MG63 (cell line): ENCODE measurements at regions not wholly inside any gene's neighbourhood (a gene's known extent, or its start where the extent isn't known, plus 50 kb on each side); places are given as distances from the start of the nearest gene placed in this dataset.

ENCODE experiments used
- DNase-seq: peaks from one replicate; pipeline ENCODE4 v3.0.0-alpha.2; 2020
- H3K27me3 ChIP-seq: fragments of 250-450 bp; sonication (Bioruptor Pico); 2 replicates; pipeline ENCODE4 v1.5.1; 2020; ENCODE audit warnings: mild to moderate bottlenecking, moderate library complexity
- H3K36me3 ChIP-seq: fragments of 250-450 bp; sonication (Bioruptor Pico); 2 replicates; pipeline ENCODE4 v1.5.1; 2020; ENCODE audit warnings: mild to moderate bottlenecking, moderate library complexity
- H3K4me3 ChIP-seq: fragments of 250-450 bp; sonication (Bioruptor Pico); 2 replicates; pipeline ENCODE4 v1.5.1; 2020; ENCODE audit warnings: mild to moderate bottlenecking, moderate library complexity
- H3K9me3 ChIP-seq: fragments of 250-450 bp; sonication (Bioruptor Pico); 2 replicates; pipeline ENCODE4 v1.5.1; 2020; ENCODE audit warnings: mild to moderate bottlenecking, moderate library complexity

GRCh38 chr1:47561523-47562007, 123.7 kb downstream of the FOXD2 start:
- H3K36me3 ChIP-seq, result no peaks in the 10 kb centered on the region
- H3K27me3 ChIP-seq, result peaks cover 6% of the 10 kb centered on the region; the same call in 1 of the 2 replicates
- no peaks in the 10 kb centered on the region for H3K9me3 ChIP-seq
- H3K4me3 ChIP-seq, result no peak overlapping the region
- DNase-seq, result no peak

GRCh38 chr1:47562147-47562546, 124.3 kb downstream of the FOXD2 start:
- no peak for DNase-seq
- Histone ChIP-seq H3K36me3 (no peaks in the 10 kb centered on the region), H3K9me3 (no peaks in the 10 kb centered on the region), H3K27me3 (peaks cover 6% of the 10 kb centered on the region; the same call in 1 of the 2 replicates), H3K4me3 (no peak overlapping the region)

GRCh38 chr1:47562799-47563198, 125.0 kb downstream of the FOXD2 start:
- no peaks in the 10 kb centered on the region for H3K9me3 ChIP-seq
- no peaks in the 10 kb centered on the region for H3K36me3 ChIP-seq
- peaks cover 2% of the 10 kb centered on the region; the same call in 1 of the 2 replicates for H3K27me3 ChIP-seq
- DNase-seq, result no peak
- H3K4me3 ChIP-seq, result no peak overlapping the region

GRCh38 chr1:47563201-47563600, 125.4 kb downstream of the FOXD2 start:
- Histone ChIP-seq H3K9me3 (no peaks in the 10 kb centered on the region), H3K36me3 (no peaks in the 10 kb centered on the region), H3K4me3 (no peak overlapping the region), H3K27me3 (no peaks in the 10 kb centered on the region)
- DNase-seq, result no peak

GRCh38 chr1:47564570-47564969, 126.7 kb downstream of the FOXD2 start:
- DNase-seq, result no peak
- Histone ChIP-seq H3K9me3 (no peaks in the 10 kb centered on the region), H3K36me3 (no peaks in the 10 kb centered on the region), H3K4me3 (no peak overlapping the region), H3K27me3 (no peaks in the 10 kb centered on the region)

GRCh38 chr1:47565092-47565491, 127.2 kb downstream of the FOXD2 start:
- H3K36me3 ChIP-seq, result no peaks in the 10 kb centered on the region

GRCh38 chr1:47565676-47566075, 127.8 kb downstream of the FOXD2 start:
- no peaks in the 10 kb centered on the region for H3K27me3 ChIP-seq
- H3K4me3 ChIP-seq, result no peak overlapping the region
- no peaks in the 10 kb centered on the region for H3K36me3 ChIP-seq
- no peaks in the 10 kb centered on the region for H3K9me3 ChIP-seq
- no peak for DNase-seq

More at GRCh38 chr1:47565092-47565491, 127.2 kb downstream of the FOXD2 start:
- Histone ChIP-seq H3K9me3 (no peaks in the 10 kb centered on the region), H3K4me3 (no peak overlapping the region), H3K27me3 (no peaks in the 10 kb centered on the region)
- DNase-seq, result no peak

GRCh38 chr1:47568763-47569162, 130.9 kb downstream of the FOXD2 start:
- no peaks in the 10 kb centered on the region for H3K27me3 ChIP-seq
- no peaks in the 10 kb centered on the region for H3K36me3 ChIP-seq
- H3K4me3 ChIP-seq, result no peak overlapping the region
- no peaks in the 10 kb centered on the region for H3K9me3 ChIP-seq
- DNase-seq, result no peak

GRCh38 chr1:47569261-47569660, 131.4 kb downstream of the FOXD2 start:
- Histone ChIP-seq H3K36me3 (no peaks in the 10 kb centered on the region), H3K9me3 (no peaks in the 10 kb centered on the region), H3K27me3 (no peaks in the 10 kb centered on the region), H3K4me3 (no peak overlapping the region)
- DNase-seq, result no peak

- Histone ChIP-seq H3K4me3 (no peak overlapping the region), H3K27me3 (no peaks in the 10 kb centered on the region), H3K36me3 (no peaks in the 10 kb centered on the region), H3K9me3 (no peaks in the 10 kb centered on the region)
- peak; percentile 83 for DNase-seq
Observed at GRCh38 chr1:47569681-47570470, 132.0 kb downstream of the FOXD2 start.

GRCh38 chr1:47571161-47571560, 133.3 kb downstream of the FOXD2 start:
- DNase-seq, result no peak
- no peaks in the 10 kb centered on the region for H3K27me3 ChIP-seq
- no peaks in the 10 kb centered on the region for H3K9me3 ChIP-seq
- no peak overlapping the region for H3K4me3 ChIP-seq
- no peaks in the 10 kb centered on the region for H3K36me3 ChIP-seq

- no peaks in the 10 kb centered on the region for H3K27me3 ChIP-seq
- DNase-seq, result no peak
- no peaks in the 10 kb centered on the region for H3K36me3 ChIP-seq
- H3K4me3 ChIP-seq, result no peak overlapping the region
- no peaks in the 10 kb centered on the region for H3K9me3 ChIP-seq
Observed at GRCh38 chr1:47571952-47572351, 134.1 kb downstream of the FOXD2 start.

GRCh38 chr1:47572731-47573430, 135.0 kb downstream of the FOXD2 start:
- no peaks in the 10 kb centered on the region for H3K36me3 ChIP-seq
- no peaks in the 10 kb centered on the region for H3K9me3 ChIP-seq
- no peak overlapping the region for H3K4me3 ChIP-seq
- DNase-seq, result no peak
- H3K27me3 ChIP-seq, result no peaks in the 10 kb centered on the region

- no peaks in the 10 kb centered on the region for H3K9me3 ChIP-seq
- H3K36me3 ChIP-seq, result no peaks in the 10 kb centered on the region
- no peak overlapping the region for H3K4me3 ChIP-seq
- DNase-seq, result no peak
- H3K27me3 ChIP-seq, result no peaks in the 10 kb centered on the region
Observed at GRCh38 chr1:47574451-47575165, 136.8 kb downstream of the FOXD2 start.

- Histone ChIP-seq H3K27me3 (no peaks in the 10 kb centered on the region), H3K9me3 (no peaks in the 10 kb centered on the region), H3K36me3 (no peaks in the 10 kb centered on the region), H3K4me3 (no peak overlapping the region)
- peak; percentile 11 for DNase-seq
Observed at GRCh38 chr1:47575855-47576757, 138.3 kb downstream of the FOXD2 start.

GRCh38 chr1:47576758-47577115, 138.9 kb downstream of the FOXD2 start:
- Histone ChIP-seq H3K9me3 (no peaks in the 10 kb centered on the region), H3K27me3 (no peaks in the 10 kb centered on the region; the same call in 1 of the 2 replicates), H3K36me3 (no peaks in the 10 kb centered on the region)

More at GRCh38 chr1:47576758-47577115, 138.9 kb downstream of the FOXD2 start:
- H3K4me3 ChIP-seq, result no peak overlapping the region
- DNase-seq, result no peak
